Caco-2 (cell line): ENCODE measurements at regions not wholly inside any gene's neighbourhood (a gene's known extent, or its start where the extent isn't known, plus 50 kb on each side); places are given as distances from the start of the nearest gene placed in this dataset.

Experiments used
- BruUV-seq: library from RNA; stranded (reverse); fragments of 400-500 nt; replicated peaks from 2 replicates; lab custom pipeline; 2021; lab: Mats Ljungman, UMichigan
- CTCF ChIA-PET: fragments of 300-600 bp; sonication (Branson Sonifier 250); formaldehyde crosslinking; loops from one replicate; lab custom pipeline; 2022; ENCODE audit warnings: antibody characterized with exemption; lab: Charles Lee
- POLR2A ChIA-PET: fragments of 300-600 bp; sonication (Branson Sonifier 250); formaldehyde crosslinking; loops from one replicate; lab custom pipeline; 2022; ENCODE audit warnings: antibody characterized with exemption; lab: Charles Lee
- DNase-seq, 2 experiments: peaks; one replicate each; pipeline versions ENCODE4 v3.0.0 to v3.0.0-alpha.2; 2020 to 2022
- H3K27me3 ChIP-seq: replicated peaks from 2 replicates; pipeline ENCODE4 v1.6.0; 2011; ENCODE audit warnings: low read length; ENCODE audit not compliant: control insufficient read depth, insufficient read depth
- H3K36me3 ChIP-seq: 2 replicates; pipeline ENCODE4 v1.5.1; 2011; ENCODE audit warnings: low read length; ENCODE audit not compliant: control insufficient read depth, insufficient read depth
- H3K4me1 ChIP-seq: fragments of 250-450 bp; sonication (Bioruptor Pico); 2 replicates; pipeline ENCODE4 v1.5.1; 2020; ENCODE audit warnings: mild to moderate bottlenecking
- H3K4me3 ChIP-seq: 2 replicates; pipeline ENCODE4 v1.5.1; 2011; ENCODE audit warnings: low read depth, mild to moderate bottlenecking, control low read depth, low read length
- H3K9me3 ChIP-seq: fragments of 250-450 bp; sonication (Bioruptor Pico); 2 replicates; pipeline ENCODE4 v1.5.1; 2020; ENCODE audit warnings: mild to moderate bottlenecking, moderate library complexity
- H3K27ac Mint-ChIP-seq: one replicate; pipeline ENCODE4 v1.8.0; 2022; ENCODE audit warnings: mixed read lengths; ENCODE audit not compliant: unreplicated experiment
- H3K27me3 Mint-ChIP-seq: one replicate; pipeline ENCODE4 v1.8.0; 2022; ENCODE audit warnings: mixed read lengths; ENCODE audit not compliant: insufficient read depth, unreplicated experiment
- H3K36me3 Mint-ChIP-seq: one replicate; pipeline ENCODE4 v1.8.0; 2022; ENCODE audit warnings: mild to moderate bottlenecking, mixed read lengths; ENCODE audit not compliant: insufficient read depth, unreplicated experiment
- H3K4me1 Mint-ChIP-seq: one replicate; pipeline ENCODE4 v1.8.0; 2022; ENCODE audit warnings: low read depth, mixed read lengths; ENCODE audit not compliant: unreplicated experiment
- H3K4me3 Mint-ChIP-seq: one replicate; pipeline ENCODE4 v1.8.0; 2022; ENCODE audit warnings: mild to moderate bottlenecking, moderate library complexity, mixed read lengths; ENCODE audit not compliant: unreplicated experiment
- H3K9me3 Mint-ChIP-seq: one replicate; pipeline ENCODE4 v1.8.0; 2022; ENCODE audit warnings: mixed read lengths; ENCODE audit not compliant: unreplicated experiment
- CTCF ChIP-seq, 2 experiments: fragments of 200-600 bp in 1 of 2; IDR thresholded peaks; 1 replicate in 1 of 2; 2 replicates in 1 of 2; pipeline versions ENCODE4 v1.5.1 to v1.8.0; 2011 to 2022; ENCODE audit warnings: antibody characterized with exemption in 1 of 2, control low read depth in 1 of 2, inconsistent platforms in 1 of 2, low read depth in 1 of 2, low read length in 1 of 2, mild to moderate bottlenecking in 1 of 2, moderate library complexity in 1 of 2; ENCODE audit not compliant: insufficient read depth in 1 of 2, severe bottlenecking in 1 of 2, unreplicated experiment in 1 of 2
- intact Hi-C: fragments of 100-400 bp; cut with micrococcal nuclease; formaldehyde crosslinking; loops from one replicate; pipeline ENCODE4 v1.10.0; 2022; ENCODE audit not compliant: unreplicated experiment

DNA sequence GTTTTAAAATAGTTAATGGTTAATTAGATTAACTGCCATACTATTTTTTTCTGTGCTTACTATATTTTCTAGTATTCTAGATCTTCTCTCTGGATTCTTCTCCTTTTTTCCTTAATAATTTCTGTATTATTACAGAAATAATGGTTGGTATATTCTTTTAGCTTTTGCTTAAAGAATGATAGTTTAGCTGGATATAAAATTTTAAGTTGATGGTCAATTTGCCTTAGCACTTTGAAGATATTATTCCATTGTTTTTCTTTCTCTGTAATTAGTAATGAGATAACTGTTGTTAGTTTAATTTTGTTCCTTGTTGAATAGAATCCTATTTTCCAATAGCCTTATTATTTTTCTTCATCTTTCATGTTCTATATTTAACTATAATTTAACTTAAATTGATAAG lies 99.9 kb upstream of the NCAM1 start:
- Histone ChIP-seq H3K4me1 (no peaks in the 10 kb centered on the region), H3K4me3 (no peak overlapping the region), H3K36me3 (no peaks in the 10 kb centered on the region), H3K27me3 (no peaks in the 10 kb centered on the region; the same call in 1 of the 2 replicates), H3K9me3 (peaks cover 21% of the 10 kb centered on the region)
- no TSS peak for BruUV-seq
- peaks cover 25% of the 10 kb centered on the region for H3K9me3 Mint-ChIP-seq
- ChIA-PET CTCF (no interaction called here), POLR2A (no interaction called here)
- no peak overlapping the region for H3K27ac Mint-ChIP-seq
- no peak for TF ChIP-seq CTCF (IDR thresholded peaks at IDR 0.05; ENCODE audit: insufficient read depth in 1 of 2, low read depth in 1 of 2, low read length in 1 of 2, severe bottlenecking in 1 of 2, unreplicated experiment in 1 of 2)
- DNase-seq = no peak
- H3K36me3 Mint-ChIP-seq = no peaks in the 10 kb centered on the region
- peaks cover 24% of the 10 kb centered on the region for H3K27me3 Mint-ChIP-seq
- intact Hi-C loops = no loop called here
- H3K4me3 Mint-ChIP-seq = no peak overlapping the region
- no peaks in the 10 kb centered on the region for H3K4me1 Mint-ChIP-seq

DNA sequence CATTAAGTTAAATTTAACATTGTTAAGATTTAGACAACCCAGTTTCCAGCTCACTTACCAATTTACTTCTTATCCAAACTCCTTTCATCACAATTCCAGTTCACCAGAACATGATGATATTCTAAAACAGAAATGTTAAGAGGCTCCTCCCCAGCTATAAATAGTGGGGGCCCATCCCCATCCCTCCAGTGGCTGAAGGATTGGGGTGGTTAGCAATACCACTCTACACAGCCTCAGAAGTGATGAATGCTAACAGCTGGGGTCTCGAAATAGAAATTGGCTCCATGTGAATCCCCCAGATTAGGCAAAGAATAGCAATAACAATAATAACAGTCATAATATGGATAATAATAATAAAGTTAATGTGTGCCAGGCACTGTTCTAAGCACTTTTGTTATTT lies 97.9 kb upstream of the NCAM1 start:
- Histone ChIP-seq H3K9me3 (peaks cover 21% of the 10 kb centered on the region), H3K4me1 (no peaks in the 10 kb centered on the region), H3K36me3 (no peaks in the 10 kb centered on the region), H3K4me3 (no peak overlapping the region), H3K27me3 (no peaks in the 10 kb centered on the region; the same call in 1 of the 2 replicates)
- Mint-ChIP-seq H3K9me3 (peaks cover 25% of the 10 kb centered on the region), H3K4me1 (no peaks in the 10 kb centered on the region), H3K4me3 (no peak overlapping the region), H3K27ac (no peak overlapping the region), H3K27me3 (peaks cover 13% of the 10 kb centered on the region), H3K36me3 (no peaks in the 10 kb centered on the region)
- ChIA-PET CTCF (no interaction called here), POLR2A (no interaction called here)
- intact Hi-C loops = no loop called here
- no peak for DNase-seq
- BruUV-seq = no TSS peak
- TF ChIP-seq CTCF (IDR thresholded peaks at IDR 0.05; ENCODE audit: insufficient read depth in 1 of 2, low read depth in 1 of 2, low read length in 1 of 2, severe bottlenecking in 1 of 2, unreplicated experiment in 1 of 2) = no peak

GRCh38 chr11:112864672-112865071 lies 96.5 kb upstream of the NCAM1 start:
- Histone ChIP-seq H3K9me3 (peaks cover 21% of the 10 kb centered on the region), H3K27me3 (no peaks in the 10 kb centered on the region; the same call in 1 of the 2 replicates), H3K4me3 (no peak overlapping the region), H3K4me1 (no peaks in the 10 kb centered on the region), H3K36me3 (no peaks in the 10 kb centered on the region)
- H3K27me3 Mint-ChIP-seq = peaks cover 7% of the 10 kb centered on the region
- POLR2A ChIA-PET = no interaction called here
- H3K4me3 Mint-ChIP-seq = no peak overlapping the region
- peaks cover 19% of the 10 kb centered on the region for H3K9me3 Mint-ChIP-seq
- no peaks in the 10 kb centered on the region for H3K36me3 Mint-ChIP-seq
- no peak for TF ChIP-seq CTCF (IDR thresholded peaks at IDR 0.05; ENCODE audit: insufficient read depth in 1 of 2, low read depth in 1 of 2, low read length in 1 of 2, severe bottlenecking in 1 of 2, unreplicated experiment in 1 of 2)
- no peak overlapping the region for H3K27ac Mint-ChIP-seq
- intact Hi-C loops = no loop called here
- CTCF ChIA-PET = no interaction called here
- no TSS peak for BruUV-seq
- H3K4me1 Mint-ChIP-seq = no peaks in the 10 kb centered on the region
- no peak for DNase-seq
